ENCODE measurements at regions not wholly inside any gene's neighbourhood (a gene's known extent, or its start where the extent isn't known, plus 50 kb on each side); places are given as distances from the start of the nearest gene placed in this dataset.
"Not testable (repeated sequence)": the region's sequence is repeated elsewhere in the genome, so short reads cannot be mapped to it uniquely, and the experiment has no call there.

DNA sequence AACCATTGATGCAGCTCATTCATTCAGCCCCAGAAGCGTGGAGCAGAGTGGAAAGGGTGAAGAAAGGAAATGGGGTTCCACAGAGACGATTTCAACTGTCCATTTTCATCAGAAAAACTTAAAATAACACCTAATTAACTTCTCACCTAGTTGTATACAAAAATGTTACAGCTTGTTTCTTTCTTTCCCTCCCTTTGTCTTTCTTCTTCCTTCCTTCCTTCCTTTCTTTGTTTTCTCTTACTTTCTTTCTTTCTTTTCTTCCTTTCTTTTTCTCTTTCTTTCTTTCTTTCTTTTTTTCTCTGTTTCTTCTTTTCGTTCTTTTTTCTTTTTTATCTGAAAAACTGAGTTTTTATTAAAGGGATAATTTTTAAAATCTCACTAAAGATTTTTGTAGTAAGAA is 105.9 kb upstream of the GNAI1 start:
- POLR2A ChIA-PET, result no interaction called here
- Mint-ChIP-seq H3K27me3 (no peaks in the 10 kb centered on the region), H3K9me3 (peaks cover 3% of the 10 kb centered on the region), H3K36me3 (ENCODE audit: low read depth) (no peaks in the 10 kb centered on the region), H3K4me1 (ENCODE audit: low read depth) (no peaks in the 10 kb centered on the region), H3K27ac (no peak overlapping the region), H3K4me3 (no peak overlapping the region)
- H3K4me3 ChIP-seq (ENCODE audit: low read length), result no peak overlapping the region
- H3K36me3 ChIP-seq (ENCODE audit: insufficient read depth, low read length), result no peaks in the 10 kb centered on the region
- CTCF ChIA-PET, result no interaction called here
- no peak overlapping the region for H3K27ac ChIP-seq (ENCODE audit: low read depth in 1 of 2, low read length in 2 of 2)
- TF ChIP-seq, protein P1, sequence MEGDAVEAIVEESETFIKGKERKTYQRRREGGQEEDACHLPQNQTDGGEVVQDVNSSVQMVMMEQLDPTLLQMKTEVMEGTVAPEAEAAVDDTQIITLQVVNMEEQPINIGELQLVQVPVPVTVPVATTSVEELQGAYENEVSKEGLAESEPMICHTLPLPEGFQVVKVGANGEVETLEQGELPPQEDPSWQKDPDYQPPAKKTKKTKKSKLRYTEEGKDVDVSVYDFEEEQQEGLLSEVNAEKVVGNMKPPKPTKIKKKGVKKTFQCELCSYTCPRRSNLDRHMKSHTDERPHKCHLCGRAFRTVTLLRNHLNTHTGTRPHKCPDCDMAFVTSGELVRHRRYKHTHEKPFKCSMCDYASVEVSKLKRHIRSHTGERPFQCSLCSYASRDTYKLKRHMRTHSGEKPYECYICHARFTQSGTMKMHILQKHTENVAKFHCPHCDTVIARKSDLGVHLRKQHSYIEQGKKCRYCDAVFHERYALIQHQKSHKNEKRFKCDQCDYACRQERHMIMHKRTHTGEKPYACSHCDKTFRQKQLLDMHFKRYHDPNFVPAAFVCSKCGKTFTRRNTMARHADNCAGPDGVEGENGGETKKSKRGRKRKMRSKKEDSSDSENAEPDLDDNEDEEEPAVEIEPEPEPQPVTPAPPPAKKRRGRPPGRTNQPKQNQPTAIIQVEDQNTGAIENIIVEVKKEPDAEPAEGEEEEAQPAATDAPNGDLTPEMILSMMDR (IDR thresholded peaks at IDR 0.05), result no peak
- H3K27me3 ChIP-seq (ENCODE audit: control insufficient read depth in 1 of 2, insufficient read depth in 2 of 2, low read length in 2 of 2), result no peaks in the 10 kb centered on the region
- H3K9me3 ChIP-seq (ENCODE audit: control insufficient read depth in 1 of 2, insufficient read depth in 1 of 2, low read length in 2 of 2), result no peaks in the 10 kb centered on the region
- ATAC-seq (ENCODE audit: poor library complexity), result no peak
- DNase-seq, result no peak
- intact Hi-C loops (cut with DNase I, micrococcal nuclease), result no loop called here
- no peaks in the 10 kb centered on the region for H3K4me1 ChIP-seq (ENCODE audit: insufficient read depth, low read length)

DNA sequence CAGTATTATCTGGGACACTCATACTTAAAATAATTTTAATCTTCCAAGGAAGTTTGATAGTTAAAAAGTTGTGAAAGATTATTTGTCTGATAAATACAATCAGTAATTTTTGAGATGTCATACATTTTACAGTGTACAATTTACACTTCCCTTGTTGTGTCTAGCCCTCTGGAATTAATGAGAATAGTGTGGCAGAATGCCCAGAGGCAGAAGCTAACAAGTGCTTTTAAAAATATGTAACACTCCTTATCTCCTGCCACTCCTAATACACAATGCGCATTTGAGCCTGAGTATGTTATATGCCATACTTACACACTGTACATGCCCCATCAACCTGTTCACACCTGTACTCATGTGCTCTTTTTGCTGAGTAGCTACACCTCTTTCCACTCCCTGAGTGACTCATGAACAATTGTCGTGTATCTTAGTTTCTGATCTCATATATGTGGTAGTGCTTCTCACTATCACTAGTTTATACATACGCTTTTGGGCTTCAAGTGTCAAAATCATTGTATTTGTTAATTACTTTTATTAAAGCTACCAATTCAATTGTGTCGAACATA is 106.9 kb upstream of the GNAI1 start:
- Histone ChIP-seq H3K27ac (ENCODE audit: low read depth in 1 of 2, low read length in 2 of 2) (no peak overlapping the region), H3K36me3 (ENCODE audit: insufficient read depth, low read length) (no peaks in the 10 kb centered on the region), H3K9me3 (ENCODE audit: control insufficient read depth in 1 of 2, insufficient read depth in 1 of 2, low read length in 2 of 2) (no peaks in the 10 kb centered on the region), H3K4me1 (ENCODE audit: insufficient read depth, low read length) (no peaks in the 10 kb centered on the region), H3K27me3 (ENCODE audit: control insufficient read depth in 1 of 2, insufficient read depth in 2 of 2, low read length in 2 of 2) (no peaks in the 10 kb centered on the region), H3K4me3 (ENCODE audit: low read length) (no peak overlapping the region)
- no peak for DNase-seq
- H3K27ac Mint-ChIP-seq, result no peak overlapping the region
- POLR2A ChIA-PET, result no interaction called here
- no peaks in the 10 kb centered on the region for H3K27me3 Mint-ChIP-seq
- peaks cover 5% of the 10 kb centered on the region for H3K9me3 Mint-ChIP-seq
- H3K4me1 Mint-ChIP-seq (ENCODE audit: low read depth), result no peaks in the 10 kb centered on the region
- ATAC-seq (ENCODE audit: poor library complexity), result no peak
- intact Hi-C loops (cut with DNase I, micrococcal nuclease), result no loop called here
- TF ChIP-seq, protein P1 (IDR thresholded peaks at IDR 0.05), result no peak
- no peaks in the 10 kb centered on the region for H3K36me3 Mint-ChIP-seq (ENCODE audit: low read depth)
- no peak overlapping the region for H3K4me3 Mint-ChIP-seq
- CTCF ChIA-PET, result no interaction called here

DNA sequence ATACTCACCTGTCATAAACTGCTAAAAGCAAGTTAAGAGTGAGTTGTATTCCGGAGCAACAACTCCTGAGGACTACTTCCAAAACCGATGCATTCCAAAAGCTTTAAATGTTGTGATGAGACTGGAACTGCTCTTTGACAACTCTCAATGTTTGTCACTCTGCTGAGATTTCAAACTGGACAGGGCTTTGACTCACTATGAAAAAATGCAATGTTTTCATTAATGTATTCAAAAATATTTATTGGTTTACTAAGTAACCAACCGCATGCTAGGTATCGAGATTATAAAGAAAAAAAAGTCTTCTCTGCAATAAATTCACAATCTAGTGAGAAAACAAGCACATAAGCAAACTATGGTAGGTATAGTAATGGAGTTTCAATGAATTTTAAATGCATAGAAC is 107.9 kb upstream of the GNAI1 start:
- no peaks in the 10 kb centered on the region for H3K4me1 Mint-ChIP-seq (ENCODE audit: low read depth)
- Histone ChIP-seq H3K9me3 (ENCODE audit: control insufficient read depth in 1 of 2, insufficient read depth in 1 of 2, low read length in 2 of 2) (no peaks in the 10 kb centered on the region), H3K36me3 (ENCODE audit: insufficient read depth, low read length) (no peaks in the 10 kb centered on the region), H3K4me1 (ENCODE audit: insufficient read depth, low read length) (no peaks in the 10 kb centered on the region), H3K27ac (ENCODE audit: low read depth in 1 of 2, low read length in 2 of 2) (no peak overlapping the region), H3K27me3 (ENCODE audit: control insufficient read depth in 1 of 2, insufficient read depth in 2 of 2, low read length in 2 of 2) (no peaks in the 10 kb centered on the region), H3K4me3 (ENCODE audit: low read length) (no peak overlapping the region)
- intact Hi-C loops (cut with DNase I, micrococcal nuclease), result no loop called here
- peaks cover 5% of the 10 kb centered on the region for H3K9me3 Mint-ChIP-seq
- TF ChIP-seq, protein P1 (IDR thresholded peaks at IDR 0.05), result no peak
- ATAC-seq (ENCODE audit: poor library complexity) (no peak), DNase-seq (no peak)
- H3K36me3 Mint-ChIP-seq (ENCODE audit: low read depth), result no peaks in the 10 kb centered on the region
- ChIA-PET CTCF (no interaction called here), POLR2A (no interaction called here)
- no peaks in the 10 kb centered on the region for H3K27me3 Mint-ChIP-seq
- no peak overlapping the region for H3K4me3 Mint-ChIP-seq
- H3K27ac Mint-ChIP-seq, result no peak overlapping the region

DNA sequence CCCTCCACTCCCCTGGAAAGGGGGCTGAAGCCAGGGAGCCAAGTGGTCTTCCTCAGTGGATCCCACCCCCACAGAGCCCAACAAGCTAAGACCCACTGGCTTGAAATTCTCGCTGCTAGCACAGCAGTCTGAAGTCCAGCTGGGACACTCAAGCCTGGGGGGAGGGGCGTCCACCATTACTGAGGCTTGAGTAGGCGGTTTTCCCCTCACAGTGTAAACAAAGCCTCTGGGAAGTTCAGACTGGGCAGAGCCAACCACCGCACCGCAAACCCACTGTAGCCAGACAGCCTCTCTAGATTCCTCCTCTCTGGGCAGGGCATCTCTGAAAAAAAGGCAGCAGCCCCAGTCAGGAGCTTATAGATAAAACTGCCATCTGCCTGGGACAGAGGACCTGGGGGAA is 114.4 kb upstream of the GNAI1 start:
- H3K27me3 ChIP-seq (ENCODE audit: control insufficient read depth in 1 of 2, insufficient read depth in 2 of 2, low read length in 2 of 2); H3K9me3 Mint-ChIP-seq; H3K36me3 ChIP-seq (ENCODE audit: insufficient read depth, low read length); H3K27me3 Mint-ChIP-seq; DNase-seq; POLR2A ChIA-PET; H3K4me1 ChIP-seq (ENCODE audit: insufficient read depth, low read length); H3K4me3 Mint-ChIP-seq; H3K27ac Mint-ChIP-seq; H3K4me1 Mint-ChIP-seq (ENCODE audit: low read depth); H3K27ac ChIP-seq (ENCODE audit: low read depth in 1 of 2, low read length in 2 of 2); CTCF ChIA-PET; H3K4me3 ChIP-seq (ENCODE audit: low read length); ATAC-seq (ENCODE audit: poor library complexity); intact Hi-C loops (cut with DNase I, micrococcal nuclease); H3K36me3 Mint-ChIP-seq (ENCODE audit: low read depth): not testable (repeated sequence)
- peaks cover 0 to 12% of the 10 kb centered on the region in 2 experiments for H3K9me3 ChIP-seq (ENCODE audit: control insufficient read depth in 1 of 2, insufficient read depth in 1 of 2, low read length in 2 of 2)

DNA sequence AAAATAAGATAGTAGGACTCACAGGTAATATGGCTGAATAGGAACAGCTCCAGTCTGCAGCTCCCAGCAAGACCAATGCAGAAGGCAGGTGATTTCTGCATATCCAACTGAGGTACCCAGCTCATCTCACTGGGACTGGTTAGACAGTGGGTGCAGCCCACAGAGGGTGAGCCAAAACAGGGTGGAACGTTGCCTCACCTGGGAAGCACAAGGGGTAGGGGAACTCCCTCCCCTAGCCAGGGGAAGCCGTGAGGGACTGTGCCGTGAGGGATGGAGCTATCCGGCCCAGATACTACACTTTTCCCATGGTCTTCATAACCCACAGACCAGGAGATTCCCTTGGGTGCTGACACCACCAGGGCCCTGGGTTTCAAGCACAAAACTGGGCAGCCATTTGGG is 114.8 kb upstream of the GNAI1 start:
- H3K4me1 Mint-ChIP-seq (ENCODE audit: low read depth); H3K4me1 ChIP-seq (ENCODE audit: insufficient read depth, low read length); H3K36me3 ChIP-seq (ENCODE audit: insufficient read depth, low read length); H3K4me3 Mint-ChIP-seq; DNase-seq; H3K27me3 Mint-ChIP-seq; H3K36me3 Mint-ChIP-seq (ENCODE audit: low read depth); H3K4me3 ChIP-seq (ENCODE audit: low read length); H3K9me3 Mint-ChIP-seq; POLR2A ChIA-PET; CTCF ChIA-PET; H3K27ac ChIP-seq (ENCODE audit: low read depth in 1 of 2, low read length in 2 of 2); H3K27ac Mint-ChIP-seq; H3K27me3 ChIP-seq (ENCODE audit: control insufficient read depth in 1 of 2, insufficient read depth in 2 of 2, low read length in 2 of 2); ATAC-seq (ENCODE audit: poor library complexity): not testable (repeated sequence)
- H3K9me3 ChIP-seq (ENCODE audit: control insufficient read depth in 1 of 2, insufficient read depth in 1 of 2, low read length in 2 of 2), result peaks cover 0 to 12% of the 10 kb centered on the region in 2 experiments
- intact Hi-C loops (cut with DNase I, micrococcal nuclease), result loop anchor here in 1 of 2 experiments (5.0 kb wide), 1 partner anchor 2003 kb away; no protein-coding TSS in a partner anchor

Data from CD4-positive, alpha-beta T cell (primary cell).